Vagina (tissue), 2 donors: ENCODE measurements at regions not wholly inside any gene's neighbourhood (a gene's known extent, or its start where the extent isn't known, plus 50 kb on each side); places are given as distances from the start of the nearest gene placed in this dataset.

ENCODE experiments used
- POLR2A ChIP-seq, 2 donors: fragments of 450-650 bp; IDR thresholded peaks; one replicate each; pipeline ENCODE4 v1.6.1; 2017; ENCODE audit warnings: antibody characterized with exemption in 2 of 2, mild to moderate bottlenecking in 2 of 2, moderate library complexity in 2 of 2
- POLR2AphosphoS5 ChIP-seq, 2 donors: sonication (generic); formaldehyde crosslinking; IDR thresholded peaks; one replicate each; pipeline ENCODE4 v1.9.0; 2017; ENCODE audit warnings: antibody characterized with exemption in 2 of 2, mild to moderate bottlenecking in 2 of 2, low read depth in 1 of 2; ENCODE audit not compliant: insufficient read depth in 1 of 2
- TF ChIP-seq, protein P1 (sequence below), 3 experiments: fragments of 450-650 bp in 2 of 3; fragments of 200-600 bp in 1 of 3; sonication (generic) in 1 of 3; IDR thresholded peaks; one replicate each; pipeline ENCODE4 v1.5.1; 2017 to 2019; ENCODE audit warnings: antibody characterized with exemption in 3 of 3, mild to moderate bottlenecking in 2 of 3, moderate library complexity in 2 of 3

DNA sequence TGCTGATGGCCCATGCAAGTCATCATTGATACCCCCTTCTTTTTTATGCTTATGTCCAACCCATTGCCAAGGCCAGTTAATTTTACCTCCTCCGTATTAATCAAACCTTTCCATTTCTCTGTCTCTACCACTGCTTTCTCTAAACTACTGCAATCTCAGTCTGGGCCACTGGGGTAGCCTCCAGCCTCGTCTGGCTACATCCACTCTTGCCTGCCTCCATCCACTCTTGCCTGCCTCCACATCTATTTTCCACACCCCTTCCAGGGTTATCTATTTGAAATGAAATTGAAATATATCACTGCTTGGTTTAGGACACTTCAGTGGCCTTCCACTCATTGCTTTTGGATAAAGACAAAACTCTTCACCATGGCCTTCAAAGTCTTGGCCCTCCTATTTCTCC lies 425.3 kb upstream of the CLINT1 start:
- TF ChIP-seq, protein P1, sequence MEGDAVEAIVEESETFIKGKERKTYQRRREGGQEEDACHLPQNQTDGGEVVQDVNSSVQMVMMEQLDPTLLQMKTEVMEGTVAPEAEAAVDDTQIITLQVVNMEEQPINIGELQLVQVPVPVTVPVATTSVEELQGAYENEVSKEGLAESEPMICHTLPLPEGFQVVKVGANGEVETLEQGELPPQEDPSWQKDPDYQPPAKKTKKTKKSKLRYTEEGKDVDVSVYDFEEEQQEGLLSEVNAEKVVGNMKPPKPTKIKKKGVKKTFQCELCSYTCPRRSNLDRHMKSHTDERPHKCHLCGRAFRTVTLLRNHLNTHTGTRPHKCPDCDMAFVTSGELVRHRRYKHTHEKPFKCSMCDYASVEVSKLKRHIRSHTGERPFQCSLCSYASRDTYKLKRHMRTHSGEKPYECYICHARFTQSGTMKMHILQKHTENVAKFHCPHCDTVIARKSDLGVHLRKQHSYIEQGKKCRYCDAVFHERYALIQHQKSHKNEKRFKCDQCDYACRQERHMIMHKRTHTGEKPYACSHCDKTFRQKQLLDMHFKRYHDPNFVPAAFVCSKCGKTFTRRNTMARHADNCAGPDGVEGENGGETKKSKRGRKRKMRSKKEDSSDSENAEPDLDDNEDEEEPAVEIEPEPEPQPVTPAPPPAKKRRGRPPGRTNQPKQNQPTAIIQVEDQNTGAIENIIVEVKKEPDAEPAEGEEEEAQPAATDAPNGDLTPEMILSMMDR (IDR thresholded peaks at IDR 0.05), result no peak
- TF ChIP-seq POLR2A (IDR thresholded peaks at IDR 0.05) (no peak), POLR2AphosphoS5 (IDR thresholded peaks at IDR 0.05; ENCODE audit: insufficient read depth in 1 of 2, low read depth in 1 of 2) (no peak)
